HepG2 (cell line): ENCODE measurements at regions not wholly inside any gene's neighbourhood (a gene's known extent, or its start where the extent isn't known, plus 50 kb on each side); places are given as distances from the start of the nearest gene placed in this dataset.
A peak's percentile ranks its signal among the peaks of the same experiment; 100 is the strongest.

Experiments used
- GATAD1 ChIP-seq: IDR thresholded peaks from 2 replicates; pipeline ENCODE4 v1.6.1; 2016; ENCODE audit warnings: missing genetic modification reagents, missing compliant biosample characterization
- HNF1A ChIP-seq, 2 experiments: sonication (generic) in 1 of 2; formaldehyde crosslinking in 1 of 2; IDR thresholded peaks; 2 replicates each; pipeline versions ENCODE4 v1.4.0 to v1.6.1; 2016 to 2020; ENCODE audit warnings: borderline replicate concordance in 1 of 2, low read depth in 1 of 2, mild to moderate bottlenecking in 1 of 2, missing genetic modification reagents in 1 of 2
- IKZF4 ChIP-seq: sonication (generic); formaldehyde crosslinking; IDR thresholded peaks from 2 replicates; pipeline ENCODE4 v1.5.1; 2020; ENCODE audit warnings: borderline replicate concordance, mild to moderate bottlenecking, low read depth, missing genetic modification reagents; ENCODE audit errors: not compliant biosample characterization
- MTERF4 ChIP-seq: sonication (generic); formaldehyde crosslinking; IDR thresholded peaks from 2 replicates; pipeline ENCODE4 v1.8.0; 2023; ENCODE audit warnings: mild to moderate bottlenecking, missing genetic modification reagents
- NRL ChIP-seq: sonication (generic); formaldehyde crosslinking; IDR thresholded peaks from 2 replicates; pipeline ENCODE4 v1.5.0; 2020; ENCODE audit warnings: missing genetic modification reagents, mild to moderate bottlenecking, moderate library complexity, borderline replicate concordance
- PLRG1 ChIP-seq: fragments of 450-650 bp; conservative IDR thresholded peaks from 2 replicates; pipeline ENCODE4 v1.6.1; 2016
- RXRA ChIP-seq: sonication (generic); formaldehyde crosslinking; IDR thresholded peaks from 2 replicates; pipeline ENCODE4 v1.5.1; 2020; ENCODE audit warnings: missing genetic modification reagents
- SIX4 ChIP-seq: sonication (generic); formaldehyde crosslinking; IDR thresholded peaks from 2 replicates; pipeline ENCODE4 v1.4.0; 2020; ENCODE audit warnings: missing genetic modification reagents
- SMC3 ChIP-seq: IDR thresholded peaks from 2 replicates; pipeline ENCODE4 v1.6.1; 2011; ENCODE audit warnings: low read length, improper control_type of control experiment
- SMYD3 ChIP-seq: sonication (generic); formaldehyde crosslinking; IDR thresholded peaks from 2 replicates; pipeline ENCODE4 v1.8.1; 2023; ENCODE audit warnings: mild to moderate bottlenecking, missing genetic modification reagents
- SP5 ChIP-seq: IDR thresholded peaks from 2 replicates; pipeline ENCODE4 v1.6.1; 2016; ENCODE audit warnings: low read depth, borderline replicate concordance
- SRSF4 ChIP-seq: fragments of 200-400 bp; formaldehyde crosslinking; IDR thresholded peaks from one replicate; pipeline ENCODE4 v1.6.1; 2018; ENCODE audit warnings: mild to moderate bottlenecking, low read depth, low read length, moderate library complexity; ENCODE audit not compliant: poor library complexity, severe bottlenecking
- STAG1 ChIP-seq: sonication (generic); formaldehyde crosslinking; IDR thresholded peaks from 2 replicates; pipeline ENCODE4 v1.4.0; 2020; ENCODE audit warnings: missing genetic modification reagents
- SYNCRIP ChIP-seq: fragments of 200-400 bp; formaldehyde crosslinking; IDR thresholded peaks from 2 replicates; pipeline ENCODE4 v1.6.1; 2018; ENCODE audit warnings: mild to moderate bottlenecking, low read depth, low read length; ENCODE audit not compliant: insufficient read depth
- TAF1 ChIP-seq: sonication (generic); formaldehyde crosslinking; IDR thresholded peaks from 2 replicates; pipeline ENCODE4 v1.4.0; 2020; ENCODE audit warnings: missing genetic modification reagents
- TERF1 ChIP-seq: sonication (generic); formaldehyde crosslinking; IDR thresholded peaks from 2 replicates; pipeline ENCODE4 v1.8.0; 2022; ENCODE audit warnings: mild to moderate bottlenecking, missing genetic modification reagents, moderate library complexity
- YY1 ChIP-seq: IDR thresholded peaks from 2 replicates; pipeline ENCODE4 v1.6.1; 2011; ENCODE audit warnings: low read length, low read depth, moderate library complexity, mild to moderate bottlenecking; ENCODE audit not compliant: insufficient read depth, insufficient replicate concordance
- ZIK1 ChIP-seq: sonication (generic); formaldehyde crosslinking; IDR thresholded peaks from 2 replicates; pipeline ENCODE4 v1.5.0; 2020; ENCODE audit warnings: mild to moderate bottlenecking, low read depth, missing genetic modification reagents, borderline replicate concordance
- ZNF431 ChIP-seq: sonication (generic); formaldehyde crosslinking; IDR thresholded peaks from 2 replicates; pipeline ENCODE4 v1.9.0; 2022; ENCODE audit warnings: missing genetic modification reagents, low read depth, mild to moderate bottlenecking, borderline replicate concordance
- ZNF749 ChIP-seq: sonication (generic); formaldehyde crosslinking; IDR thresholded peaks from 2 replicates; pipeline ENCODE4 v1.8.0; 2022; ENCODE audit warnings: mild to moderate bottlenecking, missing genetic modification reagents, moderate library complexity, borderline replicate concordance
- ZNF776 ChIP-seq: sonication (generic); formaldehyde crosslinking; IDR thresholded peaks from 2 replicates; pipeline ENCODE4 v1.4.0; 2020; ENCODE audit warnings: mild to moderate bottlenecking, missing genetic modification reagents
- ZNF784 ChIP-seq: sonication (generic); formaldehyde crosslinking; IDR thresholded peaks from 2 replicates; pipeline ENCODE4 v1.5.1; 2020; ENCODE audit warnings: missing genetic modification reagents, mild to moderate bottlenecking, borderline replicate concordance
- ZNF891 ChIP-seq: sonication (generic); formaldehyde crosslinking; IDR thresholded peaks from 2 replicates; pipeline ENCODE4 v1.5.0; 2020; ENCODE audit warnings: mild to moderate bottlenecking, missing genetic modification reagents

- TF ChIP-seq TERF1 (CRISPR knock-in tag) = no peak
- no peak for TF ChIP-seq RXRA (CRISPR knock-in tag)
- no peak for TF ChIP-seq SMYD3 (CRISPR knock-in tag)
- TF ChIP-seq ZNF749 (CRISPR knock-in tag) = no peak
- no peak for TF ChIP-seq IKZF4
- TF ChIP-seq ZNF784 (CRISPR knock-in tag) = no peak
- peak; percentile 55 for TF ChIP-seq SMC3
- TF ChIP-seq STAG1 (CRISPR knock-in tag) = peak; percentile 65
- TF ChIP-seq MTERF4 (CRISPR knock-in tag) = no peak
- TF ChIP-seq SP5 (CRISPR knock-in tag) = no peak
- no peak for TF ChIP-seq GATAD1 (CRISPR knock-in tag)
- no peak for TF ChIP-seq SRSF4
- no peak for TF ChIP-seq SIX4 (CRISPR knock-in tag)
- no peak for TF ChIP-seq HNF1A (IDR thresholded peaks at IDR 0.05; ENCODE audit: low read depth)
- no peak for TF ChIP-seq HNF1A (CRISPR knock-in tag; IDR thresholded peaks at IDR 0.05; ENCODE audit: borderline replicate concordance)
- no peak for TF ChIP-seq PLRG1
- no peak for TF ChIP-seq ZIK1 (CRISPR knock-in tag)
- TF ChIP-seq NRL = no peak
- no peak for TF ChIP-seq ZNF776 (CRISPR knock-in tag)
- no peak for TF ChIP-seq ZNF431 (CRISPR knock-in tag)
- TF ChIP-seq SYNCRIP = no peak
- TF ChIP-seq ZNF891 (CRISPR knock-in tag) = no peak
- TF ChIP-seq TAF1 (CRISPR knock-in tag) = no peak
- TF ChIP-seq YY1 = peak; percentile 45
Measured at GRCh38 chr15:62344806-62345539, 179.9 kb upstream of the C2CD4B start (continued).
